ENCODE measurements at regions not wholly inside any gene's neighbourhood (a gene's known extent, or its start where the extent isn't known, plus 50 kb on each side); places are given as distances from the start of the nearest gene placed in this dataset.

DNA sequence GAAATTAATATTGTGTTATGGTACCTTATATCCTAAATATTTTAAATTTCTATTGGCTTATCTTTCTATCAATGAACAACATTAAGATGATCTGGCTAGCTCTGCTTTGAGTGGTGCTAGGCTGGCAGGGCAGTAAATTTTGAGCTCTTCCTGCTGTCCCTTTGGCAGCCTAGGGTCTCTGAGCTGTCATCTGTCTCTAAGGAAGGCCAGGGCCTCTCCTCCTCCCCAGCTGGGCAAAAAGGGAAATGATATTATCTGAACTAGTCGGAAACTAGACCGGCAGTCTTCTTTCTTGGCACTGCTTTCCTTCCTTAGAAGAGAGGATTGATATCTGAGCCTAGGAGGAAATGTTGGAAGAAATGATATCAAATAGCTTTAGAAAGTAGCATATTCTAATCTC lies 176.7 kb upstream of the BTBD3 start:
- no peak for DNase-seq (ENCODE audit: extremely low read depth, low read depth)
- TF ChIP-seq, protein P1, sequence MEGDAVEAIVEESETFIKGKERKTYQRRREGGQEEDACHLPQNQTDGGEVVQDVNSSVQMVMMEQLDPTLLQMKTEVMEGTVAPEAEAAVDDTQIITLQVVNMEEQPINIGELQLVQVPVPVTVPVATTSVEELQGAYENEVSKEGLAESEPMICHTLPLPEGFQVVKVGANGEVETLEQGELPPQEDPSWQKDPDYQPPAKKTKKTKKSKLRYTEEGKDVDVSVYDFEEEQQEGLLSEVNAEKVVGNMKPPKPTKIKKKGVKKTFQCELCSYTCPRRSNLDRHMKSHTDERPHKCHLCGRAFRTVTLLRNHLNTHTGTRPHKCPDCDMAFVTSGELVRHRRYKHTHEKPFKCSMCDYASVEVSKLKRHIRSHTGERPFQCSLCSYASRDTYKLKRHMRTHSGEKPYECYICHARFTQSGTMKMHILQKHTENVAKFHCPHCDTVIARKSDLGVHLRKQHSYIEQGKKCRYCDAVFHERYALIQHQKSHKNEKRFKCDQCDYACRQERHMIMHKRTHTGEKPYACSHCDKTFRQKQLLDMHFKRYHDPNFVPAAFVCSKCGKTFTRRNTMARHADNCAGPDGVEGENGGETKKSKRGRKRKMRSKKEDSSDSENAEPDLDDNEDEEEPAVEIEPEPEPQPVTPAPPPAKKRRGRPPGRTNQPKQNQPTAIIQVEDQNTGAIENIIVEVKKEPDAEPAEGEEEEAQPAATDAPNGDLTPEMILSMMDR (IDR thresholded peaks at IDR 0.05; ENCODE audit: low read depth, low read length) = no peak

DNA sequence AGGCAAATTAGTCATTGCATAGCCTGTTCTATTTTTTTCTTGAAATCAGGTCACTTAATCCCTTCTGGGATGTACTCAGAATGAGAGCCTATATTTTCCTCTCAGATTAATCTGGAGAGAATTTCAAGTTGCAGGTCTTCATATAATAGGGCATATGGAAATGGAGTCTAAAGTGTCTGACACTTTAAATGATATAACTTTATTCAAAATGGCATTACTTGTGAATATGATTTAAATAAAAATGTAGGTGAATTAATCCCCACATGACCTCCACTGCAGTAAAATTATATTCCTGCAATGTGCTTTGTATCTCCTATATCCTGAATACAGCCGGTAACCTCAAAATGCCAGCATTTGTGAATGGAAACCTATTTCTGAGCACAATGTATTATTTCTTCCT lies 172.5 kb upstream of the BTBD3 start:
- TF ChIP-seq, protein P1 (IDR thresholded peaks at IDR 0.05; ENCODE audit: low read depth, low read length) = no peak
- no peak for DNase-seq (ENCODE audit: extremely low read depth, low read depth)

DNA sequence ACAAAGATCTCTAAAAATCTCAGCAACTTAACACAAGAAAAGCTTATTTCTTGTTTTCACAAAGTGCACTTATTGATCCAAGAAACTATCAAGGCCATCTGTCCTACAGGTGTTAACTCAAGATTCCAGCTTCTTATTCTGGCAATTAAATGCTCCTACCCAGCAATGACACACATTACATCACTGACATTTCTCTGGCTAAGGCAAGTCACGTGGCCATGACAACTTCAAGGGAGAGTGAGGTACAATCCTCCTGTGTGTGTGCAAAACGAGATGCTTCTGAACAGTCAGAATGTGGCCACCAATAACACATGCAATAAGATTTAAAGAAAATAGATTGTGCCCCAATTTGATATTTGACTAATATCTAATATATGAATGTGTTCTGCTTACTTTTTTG lies 169.3 kb upstream of the BTBD3 start:
- TF ChIP-seq, protein P1 (IDR thresholded peaks at IDR 0.05; ENCODE audit: low read depth, low read length) = no peak
- no peak for DNase-seq (ENCODE audit: extremely low read depth, low read depth)

DNA sequence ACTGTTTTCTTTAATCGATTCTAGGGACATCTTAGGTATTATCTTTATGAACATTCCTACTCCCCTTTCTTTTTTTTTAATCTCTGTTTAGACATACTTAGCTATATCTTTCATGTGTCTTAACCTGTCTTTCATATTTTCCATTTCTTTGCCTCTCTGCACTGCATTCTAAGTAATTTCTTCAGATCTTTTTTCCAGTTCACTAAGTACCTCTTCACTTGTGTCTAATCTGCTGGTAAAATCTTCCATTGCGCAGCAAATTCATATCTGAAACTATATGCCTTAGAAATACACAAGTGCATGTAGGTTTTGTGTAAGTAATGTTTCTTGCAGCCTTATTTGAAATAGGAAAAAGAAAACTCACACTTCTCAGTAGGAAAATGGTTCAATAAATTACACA lies 165.4 kb upstream of the BTBD3 start:
- no peak for DNase-seq (ENCODE audit: extremely low read depth, low read depth)
- TF ChIP-seq, protein P1 (IDR thresholded peaks at IDR 0.05; ENCODE audit: low read depth, low read length) = no peak

DNA sequence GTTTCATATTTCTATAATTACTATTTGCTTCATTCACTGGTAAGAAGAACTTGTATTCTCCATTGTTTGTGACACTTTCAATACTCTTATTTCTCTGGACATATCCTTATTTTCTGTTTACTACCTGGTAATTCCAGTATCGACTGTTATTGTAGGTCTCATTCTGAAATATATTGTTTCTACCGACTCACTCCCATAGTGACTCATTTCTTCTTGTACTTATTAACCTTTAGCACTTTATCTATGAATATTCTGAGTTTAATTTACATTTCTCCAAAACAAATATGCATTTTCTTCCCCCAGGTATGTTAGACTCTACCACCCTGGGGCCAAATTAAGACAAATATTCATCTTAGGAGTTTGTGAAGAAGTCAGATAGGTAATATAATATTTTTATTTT lies 164.5 kb upstream of the BTBD3 start:
- no peak for DNase-seq (ENCODE audit: extremely low read depth, low read depth)
- TF ChIP-seq, protein P1 (IDR thresholded peaks at IDR 0.05; ENCODE audit: low read depth, low read length) = no peak

DNA sequence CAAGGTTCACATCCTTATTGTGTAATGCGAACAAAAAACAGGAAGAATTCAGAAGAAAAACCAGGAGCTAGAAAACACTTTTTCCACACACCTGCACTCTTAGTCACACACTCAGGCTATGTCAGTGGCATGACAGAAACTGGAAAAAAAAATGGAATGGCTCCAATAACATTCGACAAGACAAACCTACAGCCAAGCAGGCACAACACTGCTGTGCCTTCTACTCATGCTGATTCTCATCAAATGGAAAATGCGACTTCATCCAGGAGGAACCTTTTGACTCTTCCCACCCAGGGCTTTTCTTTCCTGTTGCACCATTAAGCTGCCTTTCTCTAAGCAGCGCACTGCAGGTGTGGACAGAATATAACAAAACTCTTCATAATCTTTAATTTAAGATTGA lies 163.2 kb upstream of the BTBD3 start:
- TF ChIP-seq, protein P1 (IDR thresholded peaks at IDR 0.05; ENCODE audit: low read depth, low read length) = no peak
- DNase-seq (ENCODE audit: extremely low read depth, low read depth) = no peak

DNA sequence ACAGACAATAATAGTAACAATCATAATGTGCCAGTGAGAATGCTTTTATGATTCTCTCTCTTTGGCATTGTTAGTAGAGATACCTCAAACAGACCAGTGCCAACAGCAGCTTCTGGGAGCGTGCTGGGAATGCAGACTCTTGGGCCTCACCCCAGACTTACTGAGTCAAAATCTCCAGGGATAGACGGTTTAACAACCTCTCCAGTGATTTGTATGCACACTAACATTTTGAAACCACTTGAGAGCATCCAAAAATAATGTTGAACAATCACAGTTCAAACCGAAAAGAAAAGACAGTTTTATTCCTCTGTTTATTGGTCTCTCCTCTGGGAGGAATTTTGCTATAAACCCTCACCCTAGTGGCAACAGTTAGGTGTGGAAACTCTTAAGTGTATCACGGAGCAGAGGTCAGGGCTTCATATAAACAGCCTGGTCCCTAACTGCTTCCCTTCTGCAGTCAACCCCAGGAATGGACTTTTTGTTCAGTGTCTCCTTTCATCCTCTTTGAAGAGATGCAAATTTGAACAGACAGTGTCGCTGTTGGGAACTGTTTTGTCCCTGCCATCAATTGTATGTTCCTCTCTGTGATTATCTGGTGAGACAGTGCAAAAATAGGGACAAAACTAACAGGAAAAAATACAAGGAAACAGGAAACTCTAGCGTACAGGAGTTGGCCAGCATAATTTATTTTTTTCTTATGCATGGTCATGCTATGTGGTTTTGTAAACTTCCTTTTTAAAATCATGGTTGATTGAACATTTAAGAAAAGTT lies 162.4 kb upstream of the BTBD3 start:
- DNase-seq (ENCODE audit: extremely low read depth, low read depth) = no peak
- TF ChIP-seq, protein P1 (IDR thresholded peaks at IDR 0.05; ENCODE audit: low read depth, low read length) = no peak; the same call in 1 of the 2 replicates
